ENCODE measurements at regions not wholly inside any gene's neighbourhood (a gene's known extent, or its start where the extent isn't known, plus 50 kb on each side); places are given as distances from the start of the nearest gene placed in this dataset.

DNA sequence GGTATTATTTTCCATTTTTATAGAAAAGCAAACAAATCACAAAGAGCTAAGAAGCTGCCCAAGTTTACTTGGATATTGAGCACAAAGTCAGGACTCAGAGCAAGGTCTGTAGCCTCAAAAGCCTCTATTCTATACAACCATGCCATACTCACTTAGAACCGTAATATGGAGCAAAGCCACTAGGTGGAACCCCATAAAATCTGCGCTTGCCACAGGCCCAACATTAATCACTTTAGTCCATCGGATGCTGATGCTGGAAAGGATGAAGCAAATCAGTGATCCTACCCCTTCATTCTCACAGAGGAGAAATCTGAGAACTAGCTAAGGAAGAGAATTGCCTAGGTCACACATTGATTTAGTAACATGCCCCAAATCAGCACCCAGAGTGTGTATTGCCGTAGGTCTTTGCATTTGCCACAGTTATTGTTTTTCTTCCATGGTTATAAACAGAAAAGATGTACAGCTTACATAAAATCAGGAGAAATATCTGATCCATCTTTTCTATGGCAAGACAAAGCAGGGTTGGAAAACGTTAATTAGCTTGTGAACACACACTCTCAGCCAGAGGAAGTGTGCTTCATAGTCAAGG, 56.7 kb upstream of the RAB38 start:
- Histone ChIP-seq H3K4me3 (ENCODE audit: low read length) (no peak overlapping the region), H3K9me3 (ENCODE audit: control insufficient read depth, low read length) (no peaks in the 10 kb centered on the region), H3K4me1 (ENCODE audit: control insufficient read depth, insufficient read depth, low read length) (no peaks in the 10 kb centered on the region), H3K27ac (ENCODE audit: low read length) (no peak overlapping the region), H3K27me3 (ENCODE audit: control insufficient read depth, insufficient read depth) (no peaks in the 10 kb centered on the region)
- WGBS: 35% methylated on average over 5 of the region's 5 CpGs
- ATAC-seq (peak in 1 of 2 donors; percentile 61), DNase-seq (no peak)
- intact Hi-C loops (cut with DNase I): loop anchor here in 2 of 4 donors (5.0 kb wide), 1 partner anchor 310 kb away; no protein-coding TSS in a partner anchor

DNA sequence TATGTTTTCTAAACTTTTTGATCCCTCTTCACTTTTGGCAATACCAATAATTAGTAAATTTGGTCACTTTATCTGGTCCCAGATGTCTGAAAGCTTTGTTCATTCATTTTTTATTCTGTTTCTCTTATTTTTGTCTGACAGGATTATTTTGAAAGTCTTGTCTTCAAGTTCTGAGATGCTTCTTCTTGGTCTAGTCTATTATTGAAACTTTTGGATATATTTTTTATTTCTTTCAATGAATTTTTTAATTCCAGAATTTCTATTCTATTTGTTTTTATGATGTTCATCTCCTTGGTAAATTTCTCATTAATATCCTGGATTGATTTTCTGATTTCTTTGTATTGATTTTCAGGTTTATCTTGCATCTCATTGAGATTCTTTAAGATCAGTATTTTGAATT, 54.1 kb upstream of the RAB38 start:
- Histone ChIP-seq H3K9me3 (ENCODE audit: control insufficient read depth, low read length) (no peaks in the 10 kb centered on the region), H3K27me3 (ENCODE audit: control insufficient read depth, insufficient read depth) (no peaks in the 10 kb centered on the region), H3K27ac (ENCODE audit: low read length) (no peak overlapping the region), H3K4me3 (ENCODE audit: low read length) (no peak overlapping the region), H3K4me1 (ENCODE audit: control insufficient read depth, insufficient read depth, low read length) (no peaks in the 10 kb centered on the region)
- DNase-seq: no peak
- intact Hi-C loops (cut with DNase I): no loop called here
- ATAC-seq: no peak
